HG02759 (cell line): ENCODE measurements at regions not wholly inside any gene's neighbourhood (a gene's known extent, or its start where the extent isn't known, plus 50 kb on each side); places are given as distances from the start of the nearest gene placed in this dataset.
"Not testable (repeated sequence)": the region's sequence is repeated elsewhere in the genome, so short reads cannot be mapped to it uniquely, and the experiment has no call there.

Experiments used
- ATAC-seq: cut with Tn5 transposase; IDR thresholded peaks from one replicate; pipeline ENCODE4 v1.9.1; 2021; ENCODE audit warnings: mild to moderate bottlenecking, moderate library complexity; ENCODE audit not compliant: unreplicated experiment

GRCh38 chr3:153785901-153786300, 335.3 kb upstream of the ARHGEF26 start:
- no peak for ATAC-seq

- no peak for ATAC-seq
These were observed 331.8 kb upstream of the ARHGEF26 start for GRCh38 chr3:153789380-153789779.

GRCh38 chr3:153797056-153797455, 324.1 kb upstream of the ARHGEF26 start:
- not testable (repeated sequence) for ATAC-seq

DNA sequence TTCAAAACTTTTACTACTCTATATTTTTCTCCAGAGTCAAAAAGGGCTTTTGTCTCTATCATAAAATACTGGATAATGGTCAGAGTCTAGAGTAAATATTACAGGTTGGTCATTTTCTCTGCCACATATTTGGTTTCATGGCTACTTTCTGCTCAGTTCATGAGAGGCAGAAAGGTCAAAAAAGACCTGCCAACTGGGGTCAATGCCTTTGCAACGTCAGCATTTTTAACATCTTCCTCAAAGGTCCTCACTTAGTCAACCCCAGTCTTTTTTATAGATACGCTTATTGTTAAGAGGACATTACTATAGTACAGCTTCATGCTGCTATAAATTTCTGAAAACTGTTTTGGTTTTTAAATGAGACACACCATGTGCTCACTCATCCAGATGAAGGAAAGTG, 312.1 kb upstream of the ARHGEF26 start:
- no peak for ATAC-seq

- no peak for ATAC-seq
These were observed 302.9 kb upstream of the ARHGEF26 start for GRCh38 chr3:153818338-153818737.

- no peak for ATAC-seq
These were observed 301.2 kb upstream of the ARHGEF26 start for GRCh38 chr3:153820035-153820434.

GRCh38 chr3:153828346-153828745, 292.8 kb upstream of the ARHGEF26 start:
- not testable (repeated sequence) for ATAC-seq

GRCh38 chr3:153829606-153830170, 291.5 kb upstream of the ARHGEF26 start:
- ATAC-seq: no peak

- ATAC-seq: no peak
These were observed 290.6 kb upstream of the ARHGEF26 start for GRCh38 chr3:153830552-153830951.

DNA sequence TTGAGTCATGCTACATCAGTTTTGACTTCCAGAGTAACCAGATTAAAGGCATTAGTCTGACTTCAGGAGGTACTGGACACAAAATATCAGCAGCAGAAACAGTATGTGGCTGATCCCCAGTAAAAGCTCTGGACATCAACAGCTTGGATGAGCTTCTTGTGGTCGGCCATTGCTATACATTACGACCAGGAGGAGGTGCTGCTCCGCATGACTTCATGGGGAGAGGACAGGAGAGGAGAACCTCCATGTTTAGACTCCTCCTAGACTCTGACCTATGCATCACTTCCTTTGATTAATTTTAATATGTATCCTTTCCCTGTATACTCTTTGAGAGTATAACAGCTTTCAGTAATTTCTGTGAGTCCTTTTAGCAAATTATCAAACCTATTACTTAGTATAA, 285.6 kb upstream of the ARHGEF26 start:
- ATAC-seq: peak; percentile 65

- ATAC-seq: no peak
These were observed 280.7 kb upstream of the ARHGEF26 start for GRCh38 chr3:153840487-153840886.

- ATAC-seq: no peak
These were observed 277.2 kb upstream of the ARHGEF26 start for GRCh38 chr3:153843994-153844393.

DNA sequence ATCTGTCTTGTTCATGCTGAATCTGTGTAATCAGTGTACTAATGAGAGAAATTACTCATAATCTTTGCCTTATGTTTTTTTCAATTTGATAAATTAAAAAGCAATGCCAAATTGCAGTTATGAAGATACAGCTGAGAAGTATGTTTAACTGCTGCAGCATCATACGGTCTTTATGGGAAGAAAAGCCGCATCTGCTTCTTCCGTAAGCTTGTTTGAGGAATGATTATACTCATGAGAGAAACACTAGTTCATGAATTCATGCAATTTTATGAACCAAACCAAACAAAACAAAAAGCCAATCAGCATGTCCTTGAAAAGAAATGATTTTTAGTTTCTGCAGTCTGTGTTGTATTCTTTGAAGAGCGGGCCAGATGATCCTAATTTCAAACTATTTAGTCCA, 275.9 kb upstream of the ARHGEF26 start:
- no peak for ATAC-seq

GRCh38 chr3:153848702-153849101, 272.5 kb upstream of the ARHGEF26 start:
- no peak for ATAC-seq

- no peak for ATAC-seq
These were observed 268.8 kb upstream of the ARHGEF26 start for GRCh38 chr3:153852355-153852754.

DNA sequence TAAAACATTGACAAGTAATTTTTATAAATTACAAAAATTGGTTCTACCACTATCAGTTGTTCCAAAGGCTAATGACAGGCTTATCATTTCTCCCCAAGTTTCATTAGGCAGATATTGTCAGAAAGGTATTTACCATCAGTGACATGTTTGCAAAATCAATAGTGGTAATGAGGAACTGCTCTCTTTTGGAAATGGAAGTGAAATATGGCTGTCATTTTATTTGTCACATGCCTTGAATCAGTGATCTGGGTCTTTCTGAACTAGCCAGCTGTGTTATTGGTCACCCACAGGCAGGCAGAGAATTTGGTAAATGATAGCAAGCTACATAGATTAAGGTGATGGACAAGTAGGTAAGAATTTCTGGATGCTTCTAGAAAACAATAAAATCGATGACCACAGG, 268.0 kb upstream of the ARHGEF26 start:
- ATAC-seq: no peak

DNA sequence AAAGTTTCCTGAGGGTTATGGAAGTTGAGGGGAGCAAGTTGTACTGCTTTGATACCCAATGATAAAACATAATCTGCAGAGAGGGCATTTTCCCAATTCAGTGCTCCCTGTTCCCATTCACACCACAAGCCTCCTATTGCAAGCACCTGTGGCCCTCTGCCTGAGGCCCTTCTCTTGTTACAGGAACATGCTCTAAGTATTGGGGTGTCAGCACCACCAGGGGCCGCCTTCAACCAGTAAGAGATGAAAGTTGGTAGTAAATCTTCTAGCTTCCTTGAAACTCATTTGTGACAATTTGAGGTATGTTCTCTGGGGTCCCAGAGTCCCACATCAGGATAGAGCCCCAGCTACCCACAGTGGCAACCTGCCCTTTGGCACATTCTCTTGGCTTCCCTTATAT, 265.4 kb upstream of the ARHGEF26 start:
- ATAC-seq: peak; percentile 68

DNA sequence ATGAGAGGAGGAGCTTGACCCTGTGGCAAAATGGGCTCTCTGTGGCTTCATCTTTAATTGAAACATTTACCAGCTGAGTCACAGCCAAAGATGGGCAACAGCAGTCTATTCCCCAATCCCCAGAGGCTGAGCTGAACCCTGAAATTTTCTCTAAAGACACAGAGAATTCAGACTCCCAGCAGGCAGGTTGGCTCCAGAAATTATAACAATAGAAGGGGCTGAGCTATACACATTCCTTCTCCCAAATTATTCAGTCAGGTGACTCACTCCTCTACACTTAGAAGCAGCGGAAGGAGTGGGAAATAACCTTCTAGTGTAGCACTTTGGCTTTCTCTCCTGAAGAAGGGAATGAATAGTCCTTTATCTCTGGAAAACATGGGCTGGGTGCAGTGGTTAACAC, 264.3 kb upstream of the ARHGEF26 start:
- ATAC-seq: no peak

DNA sequence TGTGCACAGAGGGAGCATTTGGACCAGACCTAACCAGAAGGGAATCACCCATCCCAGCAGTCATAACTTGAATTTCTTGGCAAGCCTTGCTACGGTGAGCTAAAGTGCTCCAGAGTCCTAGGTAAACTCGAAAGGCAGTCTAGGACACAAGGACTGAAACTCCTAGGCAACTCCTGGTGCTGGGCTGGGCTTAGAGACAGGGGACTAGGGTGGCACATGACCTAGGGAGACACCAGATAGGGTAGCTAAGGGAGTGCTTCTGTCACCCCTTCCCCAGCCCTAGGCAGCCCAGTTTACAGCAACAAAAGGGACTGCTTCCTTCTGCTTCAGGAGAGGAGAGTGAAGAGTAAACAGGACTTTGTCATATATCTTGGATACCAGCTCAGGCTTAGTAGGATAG, 256.4 kb upstream of the ARHGEF26 start:
- no peak for ATAC-seq

DNA sequence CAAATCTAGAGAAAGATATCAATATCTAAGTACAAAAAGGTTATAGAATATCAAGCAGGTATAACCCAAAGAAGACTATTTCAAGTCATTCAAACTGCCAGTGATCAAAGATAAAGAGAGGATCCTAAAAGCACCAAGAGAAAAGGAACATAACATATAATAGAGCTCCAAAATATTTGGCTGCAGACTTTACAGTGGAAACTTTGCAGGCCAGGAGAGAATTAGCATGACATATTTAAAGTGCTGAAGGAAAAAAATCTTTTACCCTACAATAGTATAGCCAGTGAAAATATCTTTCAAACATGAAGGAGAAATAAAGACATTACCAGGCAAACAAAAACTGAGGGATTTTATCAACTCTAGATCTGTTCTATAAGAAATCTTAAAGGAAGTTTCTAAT, 254.3 kb upstream of the ARHGEF26 start:
- no peak for ATAC-seq

DNA sequence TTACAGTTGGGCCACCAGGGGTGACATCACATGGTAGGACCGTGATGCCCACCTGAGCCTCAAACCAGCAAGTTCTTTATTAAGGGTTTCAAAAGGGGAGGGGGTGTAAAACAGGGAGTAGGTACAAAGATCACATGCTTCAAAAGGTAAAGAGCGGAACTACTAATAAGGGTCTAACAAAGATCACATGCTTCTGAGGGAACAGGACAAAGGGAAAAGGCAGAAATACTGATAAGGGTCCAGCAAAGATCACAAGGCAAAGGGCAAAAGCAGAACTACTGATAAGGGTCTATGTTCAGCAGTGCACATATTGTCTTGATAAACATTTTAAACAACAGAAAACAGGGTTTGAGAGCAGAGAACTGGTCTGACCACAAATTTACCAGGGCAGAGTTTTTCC, 246.8 kb upstream of the ARHGEF26 start:
- not testable (repeated sequence) for ATAC-seq

DNA sequence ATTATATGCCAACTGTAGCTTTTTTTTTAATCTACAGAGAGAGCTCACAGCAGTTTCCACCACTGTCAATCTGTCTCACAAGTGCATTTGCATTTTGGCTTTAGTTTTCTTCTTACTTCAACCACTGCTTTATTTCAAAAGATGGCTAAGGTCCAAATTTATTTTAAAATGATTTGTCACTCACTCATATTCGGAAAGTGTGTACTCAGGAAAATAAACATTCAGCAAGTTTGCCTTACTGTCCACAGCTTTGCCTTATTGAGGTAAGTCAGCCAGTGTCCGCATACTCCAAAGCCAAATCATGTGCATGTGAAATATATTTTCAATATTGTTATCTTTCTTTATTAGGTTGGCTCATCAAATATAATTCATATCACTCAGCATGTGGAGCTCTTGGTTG, 240.7 kb upstream of the ARHGEF26 start:
- no peak for ATAC-seq

DNA sequence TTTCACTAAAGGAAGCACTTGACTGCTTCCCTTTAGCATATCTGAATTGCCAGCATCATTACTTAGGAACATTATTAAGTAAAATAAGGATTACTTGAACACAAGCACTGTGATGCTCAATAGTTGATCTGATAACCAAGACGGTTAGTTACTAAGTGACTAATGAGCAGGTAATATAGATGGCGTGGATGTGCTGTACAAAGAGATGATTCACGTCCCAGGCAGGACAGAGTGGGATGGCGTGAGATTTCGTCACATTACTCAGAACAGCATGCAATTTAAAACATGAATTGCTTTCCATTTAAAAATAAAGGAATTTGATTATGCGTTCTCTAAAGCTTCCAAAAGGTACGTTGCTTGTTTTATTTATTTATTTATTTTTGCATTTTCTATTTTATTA, 240.0 kb upstream of the ARHGEF26 start:
- ATAC-seq: no peak

DNA sequence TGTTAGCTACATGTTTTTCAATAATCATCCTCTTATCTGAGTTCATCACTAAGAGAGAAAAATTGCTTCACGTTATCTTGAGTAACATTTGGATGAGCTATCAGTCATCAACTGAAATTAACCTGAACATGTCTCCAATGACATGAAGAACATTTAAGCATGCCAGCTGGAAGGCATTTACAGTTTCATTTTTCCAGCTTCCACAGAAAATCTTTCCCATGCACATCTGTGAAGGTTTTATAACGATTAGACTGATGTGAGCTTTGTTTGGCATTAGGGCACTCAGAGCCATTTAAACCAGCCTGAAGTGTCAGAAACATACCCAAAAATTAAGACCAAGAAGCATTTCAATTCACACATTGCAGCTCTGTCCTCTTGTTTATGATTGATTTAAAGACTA, 235.8 kb upstream of the ARHGEF26 start:
- ATAC-seq: no peak
